ENCODE measurements at regions not wholly inside any gene's neighbourhood (a gene's known extent, or its start where the extent isn't known, plus 50 kb on each side); places are given as distances from the start of the nearest gene placed in this dataset.

GRCh38 chr2:5442736-5443135 is 249.4 kb upstream of the SOX11 start:
- H2AFZ ChIP-seq (ENCODE audit: low read depth, low read length, poor library complexity, severe bottlenecking): no peak overlapping the region

More at GRCh38 chr2:5442736-5443135, 249.4 kb upstream of the SOX11 start:
- Histone ChIP-seq H3K9me2 (ENCODE audit: insufficient read depth) (no peaks in the 10 kb centered on the region), H3K9me3 (ENCODE audit: control insufficient read depth in 1 of 2, insufficient read depth in 1 of 2, low read depth in 1 of 2, low read length in 2 of 2) (peaks cover 12 to 22% of the 10 kb centered on the region in 2 experiments; a peak in 2 of 4 replicates), H3K4me3 (replicated peaks in 1 of 2; ENCODE audit: low read depth in 1 of 2, low read length in 2 of 2) (no peak overlapping the region), H3K9ac (ENCODE audit: low read length) (no peak overlapping the region), H3K27me3 (ENCODE audit: insufficient read depth, low read length) (no peaks in the 10 kb centered on the region), H3K4me2 (ENCODE audit: low read length) (no peak overlapping the region), H3K4me1 (ENCODE audit: control insufficient read depth in 1 of 2, insufficient read depth in 2 of 2, low read length in 2 of 2) (no peaks in the 10 kb centered on the region), H3K36me3 (ENCODE audit: control insufficient read depth in 1 of 2, insufficient read depth in 2 of 2, low read length in 2 of 2) (no peaks in the 10 kb centered on the region), H3K27ac (ENCODE audit: low read depth, low read length) (no peak overlapping the region), H3K79me2 (ENCODE audit: insufficient read depth, low read length) (no peaks in the 10 kb centered on the region), H4K20me1 (ENCODE audit: insufficient read depth) (no peaks in the 10 kb centered on the region)
- no TSS peak for BruUV-seq (replicated peaks)
- RAD21 ChIA-PET (ENCODE audit: low non-redundant PET in 1 of 2, low total read pairs in 2 of 2, uncharacterized antibody in 2 of 2, unreplicated experiment in 2 of 2): no interaction called here
- intact Hi-C loops (cut with micrococcal nuclease): no loop called here
- POLR2A ChIA-PET: no interaction called here
- ATAC-seq: no peak
- TF ChIP-seq REST (IDR thresholded peaks at IDR 0.05; ENCODE audit: low read depth) (no peak), ZNF274 (IDR thresholded peaks at IDR 0.05; ENCODE audit: low read depth, low read length) (no peak), POLR2A (IDR thresholded peaks at IDR 0.05; ENCODE audit: borderline replicate concordance, extremely low read depth, insufficient read depth, insufficient read length) (no peak), EGR1 (IDR thresholded peaks at IDR 0.05; ENCODE audit: low read depth) (no peak), RAD21 (IDR thresholded peaks at IDR 0.05; ENCODE audit: low read depth) (no peak), SIN3A (IDR thresholded peaks at IDR 0.05; ENCODE audit: low read depth) (no peak), ELF1 (IDR thresholded peaks at IDR 0.05; ENCODE audit: borderline replicate concordance, low read depth) (no peak), ZFX (IDR thresholded peaks at IDR 0.05) (no peak), JUND (IDR thresholded peaks at IDR 0.05) (no peak), ATF3 (IDR thresholded peaks at IDR 0.05) (no peak), CEBPB (IDR thresholded peaks at IDR 0.05; ENCODE audit: low read depth) (no peak), ZBTB33 (IDR thresholded peaks at IDR 0.05; ENCODE audit: extremely low read depth, insufficient replicate concordance, low read length) (no peak), SRF (IDR thresholded peaks at IDR 0.05; ENCODE audit: low read depth) (no peak), MAX (IDR thresholded peaks at IDR 0.05) (no peak), EZH2phosphoT487 (IDR thresholded peaks at IDR 0.05; ENCODE audit: borderline replicate concordance) (no peak)
- DNase-seq (ENCODE audit: low read depth, low spot score): no peak
- CTCF ChIA-PET: no interaction called here
